GM21619 (cell line): ENCODE measurements at regions not wholly inside any gene's neighbourhood (a gene's known extent, or its start where the extent isn't known, plus 50 kb on each side); places are given as distances from the start of the nearest gene placed in this dataset.
"Not testable (repeated sequence)": the region's sequence is repeated elsewhere in the genome, so short reads cannot be mapped to it uniquely, and the experiment has no call there.

Experiments used
- ATAC-seq: cut with Tn5 transposase; IDR thresholded peaks from one replicate; pipeline ENCODE4 v1.9.1; 2021; ENCODE audit not compliant: unreplicated experiment

DNA sequence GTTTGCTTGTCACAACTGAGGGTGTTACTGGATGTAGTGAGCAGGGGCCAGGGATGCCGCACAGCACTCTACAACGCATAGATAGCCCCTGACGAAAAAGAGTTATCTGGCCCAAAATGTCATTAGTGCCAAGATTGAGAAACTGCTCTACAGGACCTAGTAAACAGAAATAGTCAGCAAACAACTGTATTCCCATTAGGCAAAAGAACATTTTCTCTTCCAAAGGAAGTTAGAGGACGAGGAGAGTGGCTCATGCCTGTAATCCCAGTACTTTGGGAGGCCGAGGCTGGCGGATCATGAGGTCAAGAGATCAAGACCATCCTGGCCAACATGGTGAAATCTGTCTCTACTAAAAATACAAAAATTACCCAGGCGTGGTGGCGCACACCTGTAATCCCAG lies 189.1 kb downstream of the DUSP10 start:
- ATAC-seq = not testable (repeated sequence)

GRCh38 chr1:221555689-221556433 lies 186.0 kb downstream of the DUSP10 start:
- no peak for ATAC-seq

- no peak for ATAC-seq
These were observed 185.5 kb downstream of the DUSP10 start for GRCh38 chr1:221556435-221556834.

- no peak for ATAC-seq
These were observed 184.9 kb downstream of the DUSP10 start for GRCh38 chr1:221557013-221557412.

- ATAC-seq = no peak
These were observed 183.5 kb downstream of the DUSP10 start for GRCh38 chr1:221558396-221558795.

- no peak for ATAC-seq
These were observed 182.0 kb downstream of the DUSP10 start for GRCh38 chr1:221559911-221560310.

- ATAC-seq = no peak
These were observed 179.1 kb downstream of the DUSP10 start for GRCh38 chr1:221562542-221563475.

DNA sequence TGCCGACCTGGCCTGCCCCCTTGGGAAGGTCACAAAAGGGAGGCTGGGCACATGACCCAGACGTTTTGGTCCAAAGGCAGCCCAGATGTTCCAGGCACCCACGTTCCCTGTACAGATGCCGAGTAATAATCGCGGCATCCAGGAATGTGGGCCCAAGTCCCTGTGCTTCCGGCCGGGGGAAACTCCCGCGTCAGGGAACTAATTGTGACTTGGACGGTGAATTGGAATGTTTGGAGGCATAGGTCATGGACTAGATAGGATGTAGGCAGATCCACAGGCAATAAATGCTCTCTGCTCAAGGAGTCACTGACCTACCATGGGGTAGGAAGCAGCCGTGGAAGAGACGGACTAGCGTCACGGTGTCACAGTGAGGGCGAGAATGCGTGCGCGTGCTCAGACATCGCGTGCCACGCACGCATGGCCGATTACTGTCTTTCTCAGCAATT lies 178.4 kb downstream of the DUSP10 start:
- ATAC-seq = no peak

DNA sequence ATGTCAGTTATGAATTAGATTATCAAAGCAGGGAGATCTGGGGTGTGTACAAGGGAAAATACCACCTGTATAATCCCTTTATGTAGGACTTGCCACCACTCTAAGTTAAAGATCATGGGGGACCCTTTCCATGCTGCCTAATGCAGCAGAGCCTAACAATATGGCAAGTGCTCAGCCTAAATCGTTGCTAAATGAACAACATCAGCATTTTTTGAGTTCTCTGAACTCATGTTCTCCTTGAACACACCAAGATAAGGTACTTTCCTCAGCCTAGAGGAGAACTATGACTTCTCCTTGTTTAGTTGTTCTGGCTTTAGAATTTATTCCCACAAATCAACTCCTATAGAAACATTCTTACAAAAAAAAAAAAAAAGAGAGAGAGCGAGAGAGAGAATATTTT lies 177.0 kb downstream of the DUSP10 start:
- no peak for ATAC-seq

DNA sequence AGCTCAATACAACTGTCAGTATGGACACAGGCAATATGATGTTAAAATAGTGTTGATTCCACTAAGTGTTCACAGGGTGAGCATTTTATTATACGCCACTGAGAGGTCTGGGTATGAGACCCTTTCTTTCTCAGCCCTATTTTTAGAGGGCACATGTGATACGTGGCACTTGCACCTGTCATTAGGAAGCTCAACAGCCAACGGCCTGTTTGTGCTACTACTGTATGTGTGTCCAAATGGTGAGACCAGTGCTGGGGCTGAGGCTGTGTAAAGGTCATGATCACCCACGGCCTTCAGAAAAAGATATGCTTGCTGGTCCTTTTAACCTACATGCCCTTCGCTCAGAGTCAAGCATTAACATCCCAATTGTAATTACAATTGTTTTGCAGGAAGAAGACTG lies 176.2 kb downstream of the DUSP10 start:
- no peak for ATAC-seq

GRCh38 chr1:221567859-221568507 lies 173.9 kb downstream of the DUSP10 start:
- no peak for ATAC-seq

GRCh38 chr1:221573756-221574155 lies 168.1 kb downstream of the DUSP10 start:
- no peak for ATAC-seq

- no peak for ATAC-seq
These were observed 167.4 kb downstream of the DUSP10 start for GRCh38 chr1:221574529-221574928.

- no peak for ATAC-seq
These were observed 166.3 kb downstream of the DUSP10 start for GRCh38 chr1:221575605-221576004.

DNA sequence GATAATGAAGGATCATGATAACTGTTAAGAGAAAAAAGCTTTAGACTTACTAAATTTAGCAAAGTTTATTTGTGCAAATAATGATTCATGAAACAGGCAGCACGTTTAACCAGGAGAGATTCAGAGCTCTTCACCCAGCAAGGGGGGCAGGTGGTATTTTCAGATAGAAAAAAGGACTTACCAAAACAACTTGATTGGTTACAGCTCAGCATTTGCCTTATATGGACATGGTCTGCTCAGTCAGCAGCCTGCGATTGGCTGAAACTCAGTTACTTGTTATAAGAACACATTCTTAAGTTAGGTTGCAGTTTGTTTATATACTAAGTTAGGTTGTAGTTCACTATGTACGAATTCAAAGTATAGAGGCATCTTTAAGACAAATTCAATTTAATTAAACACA lies 165.6 kb downstream of the DUSP10 start:
- no peak for ATAC-seq

- no peak for ATAC-seq
These were observed 158.4 kb downstream of the DUSP10 start for GRCh38 chr1:221583465-221583864.

GRCh38 chr1:221587013-221587412 lies 154.9 kb downstream of the DUSP10 start:
- ATAC-seq = not testable (repeated sequence)

GRCh38 chr1:221591250-221591649 lies 150.6 kb downstream of the DUSP10 start:
- ATAC-seq = not testable (repeated sequence)

- no peak for ATAC-seq
These were observed 147.3 kb downstream of the DUSP10 start for GRCh38 chr1:221594576-221594975.

DNA sequence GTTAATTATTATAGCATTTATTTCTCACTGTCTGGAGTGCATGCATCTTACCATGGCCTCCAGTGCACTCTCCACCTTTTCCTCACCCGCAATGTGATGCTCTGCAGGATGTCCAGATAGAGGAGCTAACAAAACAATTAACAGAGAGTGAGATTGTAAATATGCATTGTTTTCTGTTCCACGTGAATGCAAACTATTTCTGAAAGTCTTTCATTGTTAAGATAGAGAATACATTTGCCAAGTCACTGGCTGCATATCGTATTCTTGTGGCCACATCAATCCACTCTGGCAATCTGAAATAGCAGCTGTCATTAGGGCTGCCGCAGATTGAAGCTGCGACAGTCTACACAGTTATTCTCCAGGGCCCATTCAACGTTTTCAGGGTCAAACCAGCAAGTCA lies 143.8 kb downstream of the DUSP10 start:
- no peak for ATAC-seq

GRCh38 chr1:221601166-221601565 lies 140.7 kb downstream of the DUSP10 start:
- no peak for ATAC-seq
